Caco-2 (cell line): ENCODE measurements at regions not wholly inside any gene's neighbourhood (a gene's known extent, or its start where the extent isn't known, plus 50 kb on each side); places are given as distances from the start of the nearest gene placed in this dataset.

ENCODE experiments used
- BruUV-seq: library from RNA; stranded (reverse); fragments of 400-500 nt; replicated peaks from 2 replicates; lab custom pipeline; 2021; lab: Mats Ljungman, UMichigan
- CTCF ChIA-PET: fragments of 300-600 bp; sonication (Branson Sonifier 250); formaldehyde crosslinking; loops from one replicate; lab custom pipeline; 2022; ENCODE audit warnings: antibody characterized with exemption; lab: Charles Lee
- POLR2A ChIA-PET: fragments of 300-600 bp; sonication (Branson Sonifier 250); formaldehyde crosslinking; loops from one replicate; lab custom pipeline; 2022; ENCODE audit warnings: antibody characterized with exemption; lab: Charles Lee
- DNase-seq, 2 experiments: peaks; one replicate each; pipeline versions ENCODE4 v3.0.0 to v3.0.0-alpha.2; 2020 to 2022
- H3K27me3 ChIP-seq: replicated peaks from 2 replicates; pipeline ENCODE4 v1.6.0; 2011; ENCODE audit warnings: low read length; ENCODE audit not compliant: control insufficient read depth, insufficient read depth
- H3K36me3 ChIP-seq: 2 replicates; pipeline ENCODE4 v1.5.1; 2011; ENCODE audit warnings: low read length; ENCODE audit not compliant: control insufficient read depth, insufficient read depth
- H3K4me1 ChIP-seq: fragments of 250-450 bp; sonication (Bioruptor Pico); 2 replicates; pipeline ENCODE4 v1.5.1; 2020; ENCODE audit warnings: mild to moderate bottlenecking
- H3K4me3 ChIP-seq: 2 replicates; pipeline ENCODE4 v1.5.1; 2011; ENCODE audit warnings: low read depth, mild to moderate bottlenecking, control low read depth, low read length
- H3K9me3 ChIP-seq: fragments of 250-450 bp; sonication (Bioruptor Pico); 2 replicates; pipeline ENCODE4 v1.5.1; 2020; ENCODE audit warnings: mild to moderate bottlenecking, moderate library complexity
- H3K27ac Mint-ChIP-seq: one replicate; pipeline ENCODE4 v1.8.0; 2022; ENCODE audit warnings: mixed read lengths; ENCODE audit not compliant: unreplicated experiment
- H3K27me3 Mint-ChIP-seq: one replicate; pipeline ENCODE4 v1.8.0; 2022; ENCODE audit warnings: mixed read lengths; ENCODE audit not compliant: insufficient read depth, unreplicated experiment
- H3K36me3 Mint-ChIP-seq: one replicate; pipeline ENCODE4 v1.8.0; 2022; ENCODE audit warnings: mild to moderate bottlenecking, mixed read lengths; ENCODE audit not compliant: insufficient read depth, unreplicated experiment
- H3K4me1 Mint-ChIP-seq: one replicate; pipeline ENCODE4 v1.8.0; 2022; ENCODE audit warnings: low read depth, mixed read lengths; ENCODE audit not compliant: unreplicated experiment
- H3K4me3 Mint-ChIP-seq: one replicate; pipeline ENCODE4 v1.8.0; 2022; ENCODE audit warnings: mild to moderate bottlenecking, moderate library complexity, mixed read lengths; ENCODE audit not compliant: unreplicated experiment
- H3K9me3 Mint-ChIP-seq: one replicate; pipeline ENCODE4 v1.8.0; 2022; ENCODE audit warnings: mixed read lengths; ENCODE audit not compliant: unreplicated experiment
- CTCF ChIP-seq, 2 experiments: fragments of 200-600 bp in 1 of 2; IDR thresholded peaks; 1 replicate in 1 of 2; 2 replicates in 1 of 2; pipeline versions ENCODE4 v1.5.1 to v1.8.0; 2011 to 2022; ENCODE audit warnings: antibody characterized with exemption in 1 of 2, control low read depth in 1 of 2, inconsistent platforms in 1 of 2, low read depth in 1 of 2, low read length in 1 of 2, mild to moderate bottlenecking in 1 of 2, moderate library complexity in 1 of 2; ENCODE audit not compliant: insufficient read depth in 1 of 2, severe bottlenecking in 1 of 2, unreplicated experiment in 1 of 2
- intact Hi-C: fragments of 100-400 bp; cut with micrococcal nuclease; formaldehyde crosslinking; loops from one replicate; pipeline ENCODE4 v1.10.0; 2022; ENCODE audit not compliant: unreplicated experiment

DNA sequence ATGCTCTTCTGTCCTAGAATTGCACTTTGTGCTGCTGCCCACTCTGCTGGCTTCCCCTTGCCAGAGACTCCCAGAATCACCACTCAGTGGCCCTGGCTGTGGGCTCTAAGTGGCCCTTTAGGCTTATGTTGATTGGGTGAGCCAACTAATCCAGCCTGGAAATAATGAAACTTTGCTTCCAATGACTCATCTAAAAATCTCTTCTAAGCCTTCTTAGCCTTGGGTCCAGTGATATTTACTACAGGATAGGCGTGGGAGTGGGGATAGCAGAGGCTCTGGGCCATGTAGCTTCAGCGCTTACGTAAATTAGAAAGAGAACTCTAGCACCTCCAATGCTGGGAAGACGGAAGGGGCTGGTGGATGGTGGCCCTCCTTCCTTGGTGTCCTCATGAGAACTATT is 137.9 kb downstream of the TTC8 start:
- peaks cover 10% of the 10 kb centered on the region for H3K27me3 Mint-ChIP-seq
- H3K36me3 Mint-ChIP-seq = no peaks in the 10 kb centered on the region
- Histone ChIP-seq H3K36me3 (no peaks in the 10 kb centered on the region), H3K4me1 (no peaks in the 10 kb centered on the region), H3K4me3 (no peak overlapping the region), H3K9me3 (no peaks in the 10 kb centered on the region), H3K27me3 (no peaks in the 10 kb centered on the region; the same call in 1 of the 2 replicates)
- TF ChIP-seq CTCF (IDR thresholded peaks at IDR 0.05; ENCODE audit: insufficient read depth in 1 of 2, low read depth in 1 of 2, low read length in 1 of 2, severe bottlenecking in 1 of 2, unreplicated experiment in 1 of 2) = no peak
- H3K9me3 Mint-ChIP-seq = no peaks in the 10 kb centered on the region
- POLR2A ChIA-PET = no interaction called here
- BruUV-seq = no TSS peak
- intact Hi-C loops = no loop called here
- H3K4me1 Mint-ChIP-seq = no peaks in the 10 kb centered on the region
- no peak overlapping the region for H3K4me3 Mint-ChIP-seq
- CTCF ChIA-PET = no interaction called here
- DNase-seq = no peak
- no peak overlapping the region for H3K27ac Mint-ChIP-seq

GRCh38 chr14:88967299-88967698 is 142.8 kb downstream of the TTC8 start:
- BruUV-seq = no TSS peak
- no peak for TF ChIP-seq CTCF (IDR thresholded peaks at IDR 0.05; ENCODE audit: insufficient read depth in 1 of 2, low read depth in 1 of 2, low read length in 1 of 2, severe bottlenecking in 1 of 2, unreplicated experiment in 1 of 2)
- no peaks in the 10 kb centered on the region for H3K36me3 Mint-ChIP-seq
- H3K4me1 ChIP-seq = no peaks in the 10 kb centered on the region
- no peak overlapping the region for H3K27ac Mint-ChIP-seq
- no peak overlapping the region for H3K4me3 Mint-ChIP-seq
- H3K27me3 Mint-ChIP-seq = peaks cover 23% of the 10 kb centered on the region
- H3K9me3 ChIP-seq = no peaks in the 10 kb centered on the region
- no peaks in the 10 kb centered on the region; the same call in 1 of the 2 replicates for H3K27me3 ChIP-seq
- intact Hi-C loops = no loop called here
- CTCF ChIA-PET = no interaction called here
- H3K4me3 ChIP-seq = no peak overlapping the region
- POLR2A ChIA-PET = no interaction called here
- no peak for DNase-seq
- no peaks in the 10 kb centered on the region for H3K9me3 Mint-ChIP-seq
- H3K4me1 Mint-ChIP-seq = no peaks in the 10 kb centered on the region
- no peaks in the 10 kb centered on the region for H3K36me3 ChIP-seq

DNA sequence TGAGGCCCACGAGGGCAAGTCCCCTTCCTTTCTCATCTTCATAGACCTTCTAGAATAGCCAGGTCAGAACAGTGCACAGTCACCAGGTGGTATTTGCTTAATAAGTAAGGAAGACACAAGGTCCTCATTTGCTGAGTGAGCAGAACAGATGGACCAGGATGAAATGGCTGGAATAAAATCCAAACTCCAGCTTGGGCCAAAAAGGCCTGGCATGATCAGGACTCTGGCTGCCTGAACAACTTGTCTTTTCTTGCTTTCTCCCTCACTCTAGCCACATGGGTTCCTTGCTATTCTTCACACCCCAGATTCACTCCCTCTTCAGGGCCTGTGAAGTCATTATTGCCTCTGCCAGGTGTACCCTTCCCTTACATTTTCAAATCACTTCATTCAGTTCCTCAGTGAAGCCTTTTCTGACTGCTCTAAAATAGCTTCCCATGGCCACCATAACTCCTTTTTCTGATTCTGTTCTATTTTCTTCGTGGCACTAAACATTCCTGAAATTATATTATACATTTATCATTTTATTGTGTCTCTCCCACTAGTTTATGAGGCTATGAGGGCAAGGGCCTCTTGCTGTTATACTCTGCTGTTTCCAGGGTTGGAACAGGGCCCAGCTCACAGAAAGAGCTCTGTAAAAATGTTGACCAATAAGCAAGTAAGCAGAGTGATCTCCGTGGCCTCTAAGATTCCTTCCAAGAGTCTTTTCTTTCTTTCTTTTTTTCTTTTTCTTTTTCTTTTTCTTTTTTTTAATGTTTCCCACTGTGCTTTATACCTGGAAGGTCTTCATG is 150.8 kb downstream of the TTC8 start:
- H3K27me3 Mint-ChIP-seq = peaks cover 9% of the 10 kb centered on the region
- no peak overlapping the region for H3K4me3 Mint-ChIP-seq
- no TSS peak for BruUV-seq
- H3K27ac Mint-ChIP-seq = no peak overlapping the region
- no peaks in the 10 kb centered on the region for H3K36me3 Mint-ChIP-seq
- TF ChIP-seq CTCF (IDR thresholded peaks at IDR 0.05; ENCODE audit: insufficient read depth in 1 of 2, low read depth in 1 of 2, low read length in 1 of 2, severe bottlenecking in 1 of 2, unreplicated experiment in 1 of 2) = no peak
- no peaks in the 10 kb centered on the region for H3K4me1 Mint-ChIP-seq
- Histone ChIP-seq H3K9me3 (no peaks in the 10 kb centered on the region), H3K4me1 (no peaks in the 10 kb centered on the region), H3K36me3 (no peaks in the 10 kb centered on the region), H3K27me3 (no peaks in the 10 kb centered on the region), H3K4me3 (no peak overlapping the region)
- POLR2A ChIA-PET = no interaction called here
- DNase-seq = no peak
- CTCF ChIA-PET = no interaction called here
- H3K9me3 Mint-ChIP-seq = no peaks in the 10 kb centered on the region
- intact Hi-C loops = no loop called here
